ENCODE measurements at regions not wholly inside any gene's neighbourhood (a gene's known extent, or its start where the extent isn't known, plus 50 kb on each side); places are given as distances from the start of the nearest gene placed in this dataset.

DNA sequence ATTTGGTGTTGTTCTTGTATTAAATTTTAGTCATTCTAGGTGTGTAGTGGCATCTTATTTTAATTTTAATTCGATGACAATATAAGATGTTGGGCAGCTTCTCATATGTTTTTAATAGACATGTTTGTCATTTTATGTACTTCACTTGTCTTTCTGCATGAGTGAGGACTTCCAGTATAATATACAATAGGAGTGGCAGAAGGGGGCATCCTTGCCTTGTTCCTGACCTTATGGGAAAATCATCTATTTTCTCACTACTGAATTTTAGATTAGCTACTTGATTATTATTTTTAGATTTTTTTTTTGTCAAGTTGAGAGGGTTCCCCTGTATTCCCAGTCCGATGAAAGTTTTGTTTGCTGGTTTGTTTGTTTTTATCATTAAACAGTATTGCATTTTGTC is 495.2 kb upstream of the GRM3 start:
- no peak for TF ChIP-seq POLR2A (IDR thresholded peaks at IDR 0.05)
- no peak for TF ChIP-seq POLR2AphosphoS5 (IDR thresholded peaks at IDR 0.05)
- TF ChIP-seq, protein P1, sequence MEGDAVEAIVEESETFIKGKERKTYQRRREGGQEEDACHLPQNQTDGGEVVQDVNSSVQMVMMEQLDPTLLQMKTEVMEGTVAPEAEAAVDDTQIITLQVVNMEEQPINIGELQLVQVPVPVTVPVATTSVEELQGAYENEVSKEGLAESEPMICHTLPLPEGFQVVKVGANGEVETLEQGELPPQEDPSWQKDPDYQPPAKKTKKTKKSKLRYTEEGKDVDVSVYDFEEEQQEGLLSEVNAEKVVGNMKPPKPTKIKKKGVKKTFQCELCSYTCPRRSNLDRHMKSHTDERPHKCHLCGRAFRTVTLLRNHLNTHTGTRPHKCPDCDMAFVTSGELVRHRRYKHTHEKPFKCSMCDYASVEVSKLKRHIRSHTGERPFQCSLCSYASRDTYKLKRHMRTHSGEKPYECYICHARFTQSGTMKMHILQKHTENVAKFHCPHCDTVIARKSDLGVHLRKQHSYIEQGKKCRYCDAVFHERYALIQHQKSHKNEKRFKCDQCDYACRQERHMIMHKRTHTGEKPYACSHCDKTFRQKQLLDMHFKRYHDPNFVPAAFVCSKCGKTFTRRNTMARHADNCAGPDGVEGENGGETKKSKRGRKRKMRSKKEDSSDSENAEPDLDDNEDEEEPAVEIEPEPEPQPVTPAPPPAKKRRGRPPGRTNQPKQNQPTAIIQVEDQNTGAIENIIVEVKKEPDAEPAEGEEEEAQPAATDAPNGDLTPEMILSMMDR (IDR thresholded peaks at IDR 0.05): no peak

All from breast epithelium (tissue), 3 donors.